ENCODE measurements at regions not wholly inside any gene's neighbourhood (a gene's known extent, or its start where the extent isn't known, plus 50 kb on each side); places are given as distances from the start of the nearest gene placed in this dataset.

- Mint-ChIP-seq H3K4me1 (ENCODE audit: insufficient read depth, unreplicated experiment) (no peaks in the 10 kb centered on the region), H3K9me3 (ENCODE audit: unreplicated experiment) (no peaks in the 10 kb centered on the region), H3K27ac (ENCODE audit: low read depth, unreplicated experiment) (no peak overlapping the region), H3K4me3 (ENCODE audit: unreplicated experiment) (no peak overlapping the region), H3K27me3 (ENCODE audit: insufficient read depth, unreplicated experiment) (no peaks in the 10 kb centered on the region), H3K36me3 (ENCODE audit: insufficient read depth, unreplicated experiment) (no peaks in the 10 kb centered on the region)
- intact Hi-C loops (cut with micrococcal nuclease): no loop called here
- no peak for TF ChIP-seq CTCF (IDR thresholded peaks at IDR 0.05; ENCODE audit: unreplicated experiment)
- no peak for DNase-seq (ENCODE audit: unreplicated experiment)
- ChIA-PET POLR2A (no interaction called here), CTCF (interaction anchor here (2.1 kb wide), 1 partner anchor 12 kb away, joined by 14 read pairs; no protein-coding TSS in a partner anchor)
- BruUV-seq (replicated peaks): no TSS peak
Measured at GRCh38 chr9:80188579-80188978, 616.8 kb downstream of the TLE4 start.

- intact Hi-C loops (cut with micrococcal nuclease): no loop called here
- CTCF ChIA-PET: interaction anchor here (0.5 to 1.2 kb wide), 5 partner anchors 9 to 613 kb away, joined by 3 to 5 read pairs (median 4); no protein-coding TSS in a partner anchor
- no peak for TF ChIP-seq CTCF (IDR thresholded peaks at IDR 0.05; ENCODE audit: unreplicated experiment)
- Mint-ChIP-seq H3K27me3 (ENCODE audit: insufficient read depth, unreplicated experiment) (no peaks in the 10 kb centered on the region), H3K36me3 (ENCODE audit: insufficient read depth, unreplicated experiment) (no peaks in the 10 kb centered on the region), H3K9me3 (ENCODE audit: unreplicated experiment) (no peaks in the 10 kb centered on the region), H3K27ac (ENCODE audit: low read depth, unreplicated experiment) (no peak overlapping the region), H3K4me1 (ENCODE audit: insufficient read depth, unreplicated experiment) (no peaks in the 10 kb centered on the region), H3K4me3 (ENCODE audit: unreplicated experiment) (no peak overlapping the region)
- no TSS peak for BruUV-seq (replicated peaks)
- POLR2A ChIA-PET: no interaction called here
- no peak for DNase-seq (ENCODE audit: unreplicated experiment)
Measured at GRCh38 chr9:80185112-80185738, 613.5 kb downstream of the TLE4 start.

GRCh38 chr9:80177949-80178480 is 606.2 kb downstream of the TLE4 start:
- Mint-ChIP-seq H3K27me3 (ENCODE audit: insufficient read depth, unreplicated experiment) (no peaks in the 10 kb centered on the region), H3K9me3 (ENCODE audit: unreplicated experiment) (peaks cover 8% of the 10 kb centered on the region), H3K27ac (ENCODE audit: low read depth, unreplicated experiment) (no peak overlapping the region), H3K4me3 (ENCODE audit: unreplicated experiment) (no peak overlapping the region), H3K4me1 (ENCODE audit: insufficient read depth, unreplicated experiment) (no peaks in the 10 kb centered on the region), H3K36me3 (ENCODE audit: insufficient read depth, unreplicated experiment) (no peaks in the 10 kb centered on the region)
- no peak for DNase-seq (ENCODE audit: unreplicated experiment)
- CTCF ChIA-PET: interaction anchor here (0.6 to 2.5 kb wide), 3 partner anchors 10 to 569 kb away, joined by 3 to 14 read pairs (median 4); no protein-coding TSS in a partner anchor
- BruUV-seq (replicated peaks): no TSS peak
- POLR2A ChIA-PET: interaction anchor here (0.5 kb wide), 1 partner anchor 1509 kb away, joined by 3 read pairs; no protein-coding TSS in a partner anchor
- intact Hi-C loops (cut with micrococcal nuclease): loop anchor here (5.0 to 10.0 kb wide), 2 partner anchors 327 to 709 kb away; no protein-coding TSS in a partner anchor
- TF ChIP-seq CTCF (IDR thresholded peaks at IDR 0.05; ENCODE audit: unreplicated experiment): no peak

GRCh38 chr9:80175286-80176150 is 603.8 kb downstream of the TLE4 start:
- no TSS peak for BruUV-seq (replicated peaks)
- Mint-ChIP-seq H3K9me3 (ENCODE audit: unreplicated experiment) (peaks cover 8% of the 10 kb centered on the region), H3K27ac (ENCODE audit: low read depth, unreplicated experiment) (no peak overlapping the region), H3K36me3 (ENCODE audit: insufficient read depth, unreplicated experiment) (no peaks in the 10 kb centered on the region), H3K4me1 (ENCODE audit: insufficient read depth, unreplicated experiment) (no peaks in the 10 kb centered on the region), H3K4me3 (ENCODE audit: unreplicated experiment) (no peak overlapping the region), H3K27me3 (ENCODE audit: insufficient read depth, unreplicated experiment) (no peaks in the 10 kb centered on the region)
- intact Hi-C loops (cut with micrococcal nuclease): loop anchor here (5.0 to 10.0 kb wide), 2 partner anchors 329 to 712 kb away; no protein-coding TSS in a partner anchor
- peak; percentile 43 for DNase-seq (ENCODE audit: unreplicated experiment)
- ChIA-PET POLR2A (interaction anchor here (0.7 kb wide), 1 partner anchor 499 kb away, joined by 3 read pairs; no protein-coding TSS in a partner anchor), CTCF (interaction anchor here (0.6 to 2.5 kb wide), 19 partner anchors 9 to 1737 kb away, joined by 3 to 14 read pairs (median 3); no protein-coding TSS in a partner anchor)
- peak; percentile 77 for TF ChIP-seq CTCF (IDR thresholded peaks at IDR 0.05; ENCODE audit: unreplicated experiment)

Measured in MCF 10A (cell line).